Iris pigment epithelial cell (primary cell): ENCODE measurements at regions not wholly inside any gene's neighbourhood (a gene's known extent, or its start where the extent isn't known, plus 50 kb on each side); places are given as distances from the start of the nearest gene placed in this dataset.

Experiments
- DNase-seq: peaks from one replicate; pipeline ENCODE4 v3.0.0-alpha.2; 2011; ENCODE audit warnings: low read depth

DNA sequence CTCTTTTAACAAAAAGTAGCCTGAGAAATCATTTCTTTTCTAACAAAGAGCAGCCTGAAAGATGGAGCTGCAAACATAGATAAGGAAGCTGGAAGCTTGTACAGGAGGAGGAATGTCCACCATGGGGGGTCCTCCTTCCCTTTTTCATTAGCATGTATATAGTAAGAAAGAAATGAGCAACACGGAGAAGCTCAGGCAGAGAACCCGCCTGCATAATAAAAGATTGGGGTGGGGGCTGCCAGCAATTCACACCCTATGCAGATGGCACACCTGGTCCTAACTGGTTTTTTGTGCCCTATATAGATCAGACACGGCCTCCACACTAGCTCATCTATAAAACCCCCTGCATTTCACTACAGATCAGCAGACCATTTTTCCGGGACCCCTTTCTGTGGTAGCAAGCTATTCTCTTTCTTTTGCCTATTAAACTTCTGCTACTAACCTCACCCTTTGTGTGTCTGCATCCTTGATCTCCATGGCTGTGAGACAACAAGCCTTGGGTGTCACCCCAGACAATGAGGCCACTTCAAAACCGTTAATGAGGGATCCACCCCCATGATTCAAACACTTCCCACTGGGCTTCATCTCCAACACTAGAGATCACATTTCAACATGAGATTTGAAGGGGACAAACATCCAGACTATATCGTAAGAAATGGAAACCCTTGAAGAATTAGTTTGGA is 167.5 kb upstream of the FREM2 start:
- DNase-seq = no peak

DNA sequence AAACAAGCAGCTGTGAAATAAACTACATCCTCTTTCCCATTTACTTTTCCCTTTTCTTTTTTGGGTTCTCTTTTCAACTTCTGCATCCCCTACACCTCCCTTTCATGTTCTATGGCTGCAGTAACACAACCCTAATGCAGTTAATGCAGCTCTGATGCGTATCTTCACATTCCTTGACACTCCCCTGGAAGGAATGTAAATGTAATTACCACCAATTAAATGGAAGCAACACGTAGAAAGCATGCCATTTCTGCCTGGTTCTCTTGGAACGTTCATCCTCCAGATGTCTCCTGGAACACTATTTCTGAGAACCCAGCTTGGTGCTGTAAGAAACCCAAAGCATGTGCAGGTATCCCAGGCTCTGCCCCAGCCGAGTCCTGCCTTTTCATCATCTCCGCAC is 166.8 kb upstream of the FREM2 start:
- no peak for DNase-seq

DNA sequence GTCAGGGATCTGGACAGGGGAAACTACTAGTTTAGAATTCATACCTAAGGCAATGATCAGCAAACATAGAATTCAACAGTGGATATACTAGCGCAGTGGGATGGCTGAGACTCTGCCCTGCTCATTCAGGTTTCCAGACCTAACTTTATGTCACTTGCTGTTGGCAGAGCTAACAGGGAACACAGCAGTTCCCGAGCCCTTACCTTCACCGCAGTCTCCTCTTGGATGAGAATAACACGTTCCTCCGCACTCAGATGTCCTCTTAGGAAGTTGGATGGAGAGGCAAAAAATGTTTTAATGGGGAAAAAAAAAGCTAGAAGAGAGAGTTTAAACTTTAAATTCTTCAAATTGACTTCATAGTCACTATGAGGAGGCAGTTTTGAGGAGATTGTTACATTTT is 159.7 kb upstream of the FREM2 start:
- DNase-seq = no peak

DNA sequence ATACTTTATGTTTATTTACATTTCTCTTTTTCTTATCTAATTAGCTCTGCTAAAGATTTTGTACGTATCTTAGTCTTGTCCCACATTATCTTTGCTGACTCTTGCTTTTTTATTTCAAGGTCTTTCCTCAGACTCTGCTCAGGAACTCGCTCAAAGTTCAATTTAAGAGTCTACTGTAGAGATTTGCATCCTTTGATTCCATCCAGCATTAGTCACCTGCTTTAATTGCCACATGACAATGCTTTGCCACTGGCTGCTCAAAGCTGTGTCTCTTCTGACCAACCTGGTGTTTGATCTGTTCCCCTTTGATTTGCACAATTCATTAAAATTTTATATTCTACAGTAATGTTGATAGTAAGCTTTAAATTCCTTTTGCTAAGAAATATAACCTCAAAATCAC is 157.9 kb upstream of the FREM2 start:
- peak; percentile 2 for DNase-seq

DNA sequence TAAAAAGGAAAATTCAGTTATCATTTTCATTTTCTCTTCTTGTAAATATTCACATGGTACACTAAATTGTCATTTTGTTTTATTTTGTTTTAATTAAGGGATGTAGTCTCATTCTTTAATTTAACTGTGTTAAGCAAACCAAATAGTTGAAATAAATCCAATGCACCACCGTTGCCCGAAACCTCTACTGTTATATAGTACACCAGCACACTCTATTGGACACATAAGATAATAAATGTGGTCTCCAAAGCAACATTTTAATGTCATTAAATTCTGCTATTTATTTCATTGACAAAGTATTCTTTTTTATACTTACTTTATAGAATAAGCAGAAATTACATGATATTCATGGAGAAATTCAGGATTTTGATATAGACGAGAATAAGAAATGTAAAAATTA is 156.4 kb upstream of the FREM2 start:
- peak; percentile 42 for DNase-seq

DNA sequence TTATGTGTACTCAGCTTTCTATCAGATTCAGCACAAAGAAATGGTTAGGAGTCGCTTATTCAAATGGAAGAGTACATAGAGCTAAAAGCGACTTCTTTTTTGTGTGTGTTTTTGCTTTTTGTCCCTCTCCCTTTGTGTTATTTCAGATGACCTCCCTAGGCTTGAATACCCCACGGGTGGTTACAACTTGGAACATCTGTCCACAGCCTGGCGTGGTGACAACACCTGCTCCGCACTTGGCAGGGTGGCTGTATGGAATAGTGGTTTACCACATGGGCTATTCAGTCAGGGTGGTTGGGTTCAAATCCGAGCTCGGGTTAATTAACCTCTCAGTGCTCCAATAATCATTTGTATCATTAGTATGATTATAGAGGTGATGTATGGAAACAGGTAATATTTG is 151.6 kb upstream of the FREM2 start:
- DNase-seq = no peak

DNA sequence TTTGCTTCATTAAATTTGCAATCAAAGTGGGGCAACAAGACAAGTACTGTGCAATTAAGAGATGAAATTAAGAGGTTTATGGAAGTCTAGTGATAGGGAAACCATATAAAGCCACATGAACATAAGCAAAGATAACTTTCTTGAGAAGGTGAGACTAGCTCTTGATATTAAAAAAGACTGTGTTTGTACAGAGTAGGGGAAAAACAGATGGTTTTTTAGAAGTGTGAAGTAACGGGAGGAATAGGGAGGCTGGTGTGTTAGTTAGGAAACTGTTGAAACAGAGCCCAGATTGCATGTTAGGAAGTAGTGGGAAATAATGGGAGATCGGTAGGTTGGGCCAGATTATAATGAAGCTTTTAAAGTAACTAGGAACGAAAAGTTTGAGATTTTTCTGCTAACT is 149.8 kb upstream of the FREM2 start:
- no peak for DNase-seq

DNA sequence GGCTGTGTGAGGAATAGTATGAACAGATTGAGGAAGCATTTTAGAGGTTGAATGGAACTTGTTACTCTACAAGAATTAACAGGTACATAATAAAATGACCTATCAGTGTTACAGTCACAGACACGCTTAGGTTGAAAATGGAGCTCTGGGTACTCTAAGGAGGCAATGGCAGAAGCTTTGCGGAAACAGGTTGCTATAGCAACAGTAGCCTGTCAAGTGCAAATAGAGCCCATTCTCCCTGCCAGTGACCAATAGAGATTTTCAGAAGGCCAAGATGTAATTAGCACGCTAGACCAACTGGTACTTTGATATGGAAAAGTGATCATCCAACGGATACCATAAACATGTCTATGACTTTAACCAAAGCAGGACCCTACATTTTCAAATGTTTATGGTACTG is 148.5 kb upstream of the FREM2 start:
- no peak for DNase-seq

DNA sequence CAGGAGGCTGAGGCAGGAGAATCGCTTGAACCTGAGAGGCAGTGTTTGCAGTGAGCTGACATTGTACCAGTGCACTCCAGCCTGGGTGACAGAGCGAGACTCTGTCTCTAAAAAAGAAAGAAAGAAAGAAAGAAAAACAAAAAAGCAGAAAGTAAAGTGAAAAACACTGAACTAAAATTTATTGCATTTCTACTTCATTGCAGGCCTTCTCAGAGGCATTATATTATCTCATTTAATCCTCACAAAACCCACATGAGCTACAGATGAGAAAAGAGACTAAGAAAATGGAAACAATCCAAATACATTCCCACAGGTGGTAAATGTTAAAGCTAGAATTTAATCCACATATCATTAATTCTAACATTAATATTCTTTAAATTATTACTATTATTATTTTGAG is 147.2 kb upstream of the FREM2 start:
- DNase-seq = no peak

DNA sequence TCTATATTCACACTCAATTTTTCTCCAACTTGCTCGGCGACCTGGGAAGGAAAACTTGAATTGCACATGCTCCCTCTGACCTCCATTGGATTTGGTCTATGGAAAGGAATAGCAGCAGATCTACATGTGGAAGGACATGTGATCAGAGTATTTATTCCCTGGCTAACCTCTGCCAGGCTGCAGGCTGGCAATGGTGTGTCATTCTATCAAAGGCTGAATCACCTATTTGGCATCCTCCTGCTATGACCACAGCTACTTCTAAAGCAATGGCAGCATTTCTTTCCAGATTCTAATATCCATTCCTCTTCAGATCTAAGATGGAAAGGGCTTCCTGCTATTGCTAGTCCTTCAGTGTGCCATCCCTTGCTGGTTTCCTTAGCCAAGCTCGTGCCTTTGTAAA is 144.3 kb upstream of the FREM2 start:
- peak; percentile 13 for DNase-seq

DNA sequence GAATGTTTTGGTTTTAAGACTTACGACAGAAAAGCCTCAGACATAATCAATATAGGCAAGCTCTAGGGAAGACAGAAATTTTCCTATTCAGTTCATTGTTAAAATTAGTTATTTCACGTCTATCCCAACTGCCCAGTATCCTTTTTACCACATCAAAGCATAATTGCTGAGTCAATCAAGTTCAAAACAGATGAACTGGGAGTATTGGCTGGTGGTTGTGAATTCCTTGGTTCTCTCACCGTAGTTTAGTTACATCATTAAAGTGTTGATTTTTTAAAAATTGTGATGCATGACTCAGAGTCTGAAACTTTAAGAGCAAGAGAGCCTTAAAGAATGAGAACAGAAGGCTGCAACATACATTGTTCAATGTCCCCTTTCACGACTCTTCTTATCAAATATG is 143.3 kb upstream of the FREM2 start:
- DNase-seq = peak; percentile 46

DNA sequence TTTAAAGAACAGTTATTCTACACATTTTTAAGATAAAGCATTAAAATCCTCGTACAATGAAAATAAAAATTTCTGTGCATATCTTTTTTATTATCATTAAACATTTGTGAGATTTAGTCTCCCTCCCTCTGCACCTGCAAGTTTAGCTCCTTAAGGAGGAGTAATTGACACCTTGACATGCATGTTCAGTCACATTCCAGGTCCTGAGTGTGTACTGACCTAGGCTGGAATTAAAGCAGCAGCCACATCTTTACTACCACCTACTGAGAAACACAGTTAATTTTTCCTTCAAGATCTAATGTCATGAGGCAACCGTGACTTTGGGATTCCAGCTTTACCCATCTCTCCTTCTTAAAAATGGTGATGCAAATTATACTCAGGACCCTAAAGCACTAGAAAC is 123.1 kb upstream of the FREM2 start:
- no peak for DNase-seq

DNA sequence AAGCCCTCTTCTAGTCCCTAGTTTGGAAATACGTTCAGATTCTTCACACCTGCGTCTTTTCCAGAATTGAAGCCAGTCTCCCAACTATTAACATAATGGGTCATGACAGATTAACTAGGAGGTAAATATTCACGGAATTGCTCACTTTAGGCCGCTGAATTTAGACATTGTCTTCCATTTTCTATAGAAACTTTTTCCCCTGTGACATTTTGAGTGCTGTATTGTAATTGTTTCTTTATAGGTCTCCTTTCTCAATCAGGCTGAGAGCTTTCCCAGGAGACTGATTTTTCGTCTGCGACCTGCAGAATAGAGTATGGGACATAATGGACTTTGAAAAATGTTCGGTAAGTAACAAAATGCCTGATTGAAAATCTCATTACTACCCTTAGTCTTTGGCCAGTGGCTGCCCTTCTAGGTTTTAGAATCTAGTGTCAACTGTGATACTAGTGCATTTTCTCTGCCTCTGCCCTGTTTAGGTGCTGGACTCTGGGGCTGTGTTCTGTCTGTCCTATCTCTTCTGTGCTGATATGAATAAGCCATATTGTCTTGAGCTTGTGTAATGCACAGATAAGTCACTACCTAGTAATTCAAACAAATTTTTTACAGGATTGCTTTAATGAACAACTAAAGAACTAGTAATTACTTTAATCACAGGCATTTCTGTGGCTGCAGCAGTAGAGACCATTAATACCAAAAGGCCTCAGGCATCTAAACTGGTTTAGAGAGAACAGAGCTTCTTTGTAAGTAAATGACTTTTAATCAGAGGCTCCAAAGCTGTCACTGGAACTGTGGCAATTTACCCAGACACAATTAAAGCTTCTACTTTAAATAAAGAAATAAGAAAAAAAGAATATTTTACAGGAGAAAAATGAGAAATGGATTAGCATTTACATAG is 122.4 kb upstream of the FREM2 start:
- no peak for DNase-seq

DNA sequence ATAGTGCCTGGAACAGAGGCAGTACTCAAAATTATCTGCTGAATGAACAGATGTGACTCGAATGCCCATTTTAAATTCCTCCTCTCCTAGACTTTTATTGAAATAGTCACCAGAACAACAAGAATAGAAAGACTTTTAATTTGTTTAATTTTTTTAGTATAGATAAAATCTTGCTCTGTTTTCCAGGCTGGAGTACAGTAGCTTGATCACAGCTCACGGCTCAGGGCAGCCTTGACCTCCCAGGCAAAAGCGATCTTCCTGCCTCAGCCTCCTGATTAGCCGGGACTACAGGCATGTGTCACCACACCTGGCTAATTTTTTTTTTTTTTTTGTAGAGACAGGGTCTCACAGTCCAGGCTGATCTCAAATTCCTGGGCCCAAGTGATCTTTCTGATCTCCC is 120.9 kb upstream of the FREM2 start:
- DNase-seq = no peak

DNA sequence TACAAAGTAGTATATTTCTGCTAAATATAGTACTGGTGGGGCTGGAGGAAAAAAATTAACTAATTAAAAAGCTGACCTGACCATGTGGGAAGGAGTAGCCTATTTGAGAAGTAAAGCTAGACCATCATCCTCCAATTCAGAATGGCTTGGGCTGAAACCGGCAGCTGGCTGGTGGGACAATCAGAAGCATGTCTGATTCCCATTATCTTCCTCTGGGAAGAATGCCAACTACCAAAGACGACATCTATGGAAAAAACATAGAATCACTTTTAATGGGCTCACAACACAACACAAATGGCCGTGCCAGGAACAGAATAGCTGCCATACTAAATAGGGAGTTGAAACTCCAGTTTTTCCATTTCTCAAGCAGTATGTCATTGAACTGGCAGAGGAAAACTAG is 120.4 kb upstream of the FREM2 start:
- DNase-seq = no peak

DNA sequence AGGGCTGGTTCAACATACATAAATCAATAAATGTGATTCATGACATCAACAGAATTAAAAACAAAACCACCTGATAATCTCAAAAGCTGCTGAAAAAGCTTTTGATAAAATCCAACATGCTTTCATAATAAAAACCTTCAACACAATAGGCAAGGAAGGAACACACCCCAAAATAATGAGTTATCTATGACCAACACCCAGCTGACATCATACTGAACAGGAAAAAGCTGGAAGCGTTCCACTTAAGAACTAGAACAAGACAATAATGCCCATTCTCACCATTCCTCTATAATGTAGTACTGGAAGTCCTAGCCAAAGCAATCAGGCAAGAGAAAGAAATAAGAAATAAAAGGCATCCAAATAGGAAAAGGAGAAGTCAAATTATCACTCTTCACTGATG is 116.2 kb upstream of the FREM2 start:
- DNase-seq = no peak

DNA sequence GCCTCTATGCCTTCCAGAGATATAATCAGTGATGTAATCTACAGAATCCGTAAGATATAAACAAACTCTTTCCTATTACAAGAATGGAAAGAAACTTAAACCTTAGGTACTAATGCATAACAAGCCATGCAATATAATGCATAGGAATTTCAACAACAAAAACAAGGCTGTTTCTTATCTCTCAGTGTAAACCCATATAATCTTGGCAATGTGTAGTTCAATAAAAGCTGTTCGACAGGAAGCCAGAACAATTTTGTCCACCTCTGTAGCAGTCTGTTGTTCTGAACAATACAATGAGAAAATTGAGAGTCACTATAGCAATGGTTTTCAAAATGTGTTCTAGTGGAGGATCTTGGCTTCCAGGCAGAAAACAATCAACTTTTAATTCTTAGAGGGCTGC is 111.5 kb upstream of the FREM2 start:
- DNase-seq = no peak

DNA sequence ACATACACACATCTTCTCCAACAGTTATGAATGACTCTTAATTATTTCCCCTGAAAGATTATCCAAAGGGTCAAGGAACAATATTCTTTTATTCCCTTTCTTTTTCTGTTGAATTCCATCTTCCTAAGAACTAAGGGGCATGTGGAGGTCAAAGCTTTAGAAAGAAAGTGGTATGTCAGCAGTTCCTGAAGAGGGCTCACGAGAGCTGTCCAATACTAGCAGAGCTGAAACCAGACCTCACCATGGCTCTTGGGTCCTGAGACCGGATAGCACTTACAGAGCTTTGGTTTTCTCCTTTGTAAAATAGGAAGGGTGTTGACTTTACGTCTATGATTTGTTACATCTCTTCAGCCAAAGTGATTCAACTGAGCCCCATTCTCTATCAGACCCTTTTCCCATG is 109.8 kb upstream of the FREM2 start:
- DNase-seq = peak; percentile 10

DNA sequence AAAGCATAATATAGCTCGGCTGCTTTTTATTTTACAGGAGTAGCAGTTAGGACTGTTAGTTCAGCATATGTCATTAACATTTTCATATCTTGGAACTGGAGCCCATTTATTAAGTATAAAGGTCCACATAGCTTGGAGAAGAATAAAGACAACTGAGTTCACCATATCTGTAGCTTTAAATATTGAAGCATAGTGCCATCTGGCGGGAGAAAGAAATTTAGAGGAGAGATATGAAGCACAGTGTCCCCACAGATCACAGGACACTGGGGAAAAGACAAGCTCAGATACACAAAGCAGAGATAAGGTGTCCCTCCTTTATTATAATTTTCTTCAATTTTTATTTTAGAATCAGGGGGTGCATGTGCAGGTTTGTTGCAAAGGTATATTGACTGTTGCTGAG is 104.7 kb upstream of the FREM2 start:
- DNase-seq = peak; percentile 35

DNA sequence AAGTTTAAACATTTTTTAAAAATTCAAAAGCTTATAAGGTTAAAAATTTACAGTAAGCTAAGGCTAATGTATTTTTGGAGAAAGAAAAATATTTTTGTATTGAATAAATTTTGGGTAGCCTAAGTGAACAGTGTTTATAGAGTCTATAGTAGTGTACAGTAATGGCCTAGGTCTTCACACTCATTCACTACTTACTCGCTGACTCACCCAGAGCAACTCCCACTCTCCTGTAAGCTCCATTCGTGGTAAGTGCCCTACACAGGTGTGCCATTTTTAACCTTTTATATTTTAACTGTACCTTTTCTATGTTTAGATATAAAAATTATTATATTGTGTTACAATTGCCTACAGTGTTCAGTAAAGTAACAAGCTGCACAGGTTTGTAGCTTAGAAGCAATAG is 96.6 kb upstream of the FREM2 start:
- DNase-seq = no peak

DNA sequence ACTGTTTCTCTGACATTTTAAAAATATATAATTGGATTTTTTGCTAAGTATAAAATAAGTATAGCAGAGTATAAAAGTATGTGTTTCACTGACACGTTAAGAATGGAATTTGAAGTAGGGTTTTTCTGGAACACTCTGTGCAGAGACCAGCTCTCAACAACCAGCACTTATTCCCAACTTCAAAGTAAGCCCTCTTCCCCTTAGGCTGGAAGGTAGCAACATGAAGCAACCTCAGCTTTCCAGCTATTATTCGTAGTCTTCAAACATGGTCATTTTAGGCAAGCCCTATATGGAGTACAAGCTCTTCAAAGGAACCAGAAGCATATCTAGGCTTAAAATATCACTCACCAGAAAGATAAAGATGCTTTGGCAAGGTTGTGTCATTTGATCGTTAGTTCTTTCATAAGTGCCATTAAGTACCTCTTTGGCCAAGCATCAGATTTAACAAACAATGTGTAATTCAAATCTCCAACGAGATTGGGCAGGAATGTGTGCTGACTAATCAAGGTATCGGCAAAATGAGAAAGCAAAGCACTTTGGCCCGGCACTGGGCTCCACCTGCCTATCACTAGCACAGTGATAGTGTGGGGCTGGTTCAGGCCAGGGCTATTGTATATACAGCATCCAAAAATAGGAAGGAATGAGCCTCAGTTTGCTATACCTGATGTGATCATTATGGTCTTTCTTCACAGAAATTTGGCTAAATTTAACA is 95.9 kb upstream of the FREM2 start:
- no peak for DNase-seq

DNA sequence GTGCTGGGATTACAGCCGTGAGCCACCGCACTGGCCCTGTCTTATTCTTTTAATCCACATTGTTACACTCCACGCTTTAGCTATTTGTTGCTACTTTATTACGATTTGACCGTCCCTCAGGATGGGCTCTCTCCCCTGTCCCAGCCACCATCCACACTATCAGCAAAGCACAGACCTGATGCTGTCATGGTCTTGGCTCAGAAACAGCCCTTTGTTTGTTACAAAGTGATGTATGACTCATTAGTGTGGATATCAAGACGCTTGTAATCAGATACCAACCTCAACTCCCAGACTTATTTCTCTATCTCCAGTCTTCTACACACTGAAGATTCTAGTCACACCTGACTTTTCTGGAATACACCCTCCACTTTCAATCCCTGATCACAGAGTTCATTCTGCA is 84.6 kb upstream of the FREM2 start:
- DNase-seq = peak; percentile 48
